SK-N-DZ (cell line): ENCODE measurements at regions not wholly inside any gene's neighbourhood (a gene's known extent, or its start where the extent isn't known, plus 50 kb on each side); places are given as distances from the start of the nearest gene placed in this dataset.

ENCODE experiments used
- DNase-seq: peaks from one replicate; pipeline ENCODE4 v3.0.0-alpha.2; 2015; ENCODE audit warnings: low spot score

GRCh38 chr3:147846854-147847478 is 437.8 kb downstream of the ZIC1 start:
- no peak for DNase-seq

- no peak for DNase-seq
These were observed 441.9 kb downstream of the ZIC1 start for GRCh38 chr3:147851062-147851461.

GRCh38 chr3:147854542-147854941 is 445.4 kb downstream of the ZIC1 start:
- no peak for DNase-seq

- DNase-seq, result no peak
These were observed 455.7 kb downstream of the ZIC1 start for GRCh38 chr3:147864754-147865354.

GRCh38 chr3:147866561-147866960 is 457.4 kb downstream of the ZIC1 start:
- no peak for DNase-seq

- DNase-seq, result no peak
These were observed 463.4 kb downstream of the ZIC1 start for GRCh38 chr3:147872568-147872967.

GRCh38 chr3:147875498-147875897 is 466.3 kb downstream of the ZIC1 start:
- no peak for DNase-seq

- no peak for DNase-seq
These were observed 472.8 kb downstream of the ZIC1 start for GRCh38 chr3:147881933-147882332.

GRCh38 chr3:147886879-147887278 is 477.7 kb downstream of the ZIC1 start:
- DNase-seq, result peak; percentile 5

GRCh38 chr3:147887797-147888196 is 478.6 kb downstream of the ZIC1 start:
- DNase-seq, result no peak

- DNase-seq, result no peak
These were observed 480.9 kb downstream of the ZIC1 start for GRCh38 chr3:147890114-147890513.

GRCh38 chr3:147895509-147895908 is 486.3 kb downstream of the ZIC1 start:
- no peak for DNase-seq

GRCh38 chr3:147900851-147901250 is 491.7 kb downstream of the ZIC1 start:
- no peak for DNase-seq

- no peak for DNase-seq
These were observed 493.9 kb downstream of the ZIC1 start for GRCh38 chr3:147903026-147903425.

GRCh38 chr3:147904421-147904820 is 495.3 kb downstream of the ZIC1 start:
- no peak for DNase-seq

GRCh38 chr3:147906285-147906684 is 497.1 kb downstream of the ZIC1 start:
- no peak for DNase-seq

- no peak for DNase-seq
These were observed 505.4 kb downstream of the ZIC1 start for GRCh38 chr3:147914532-147914931.

GRCh38 chr3:147915057-147915456 is 505.9 kb downstream of the ZIC1 start:
- DNase-seq, result no peak

GRCh38 chr3:147919496-147919895 is 510.3 kb downstream of the ZIC1 start:
- DNase-seq, result no peak

- DNase-seq, result no peak
These were observed 511.9 kb downstream of the ZIC1 start for GRCh38 chr3:147921051-147921450.

GRCh38 chr3:147924755-147925154 is 515.6 kb downstream of the ZIC1 start:
- no peak for DNase-seq

- DNase-seq, result no peak
These were observed 516.1 kb downstream of the ZIC1 start for GRCh38 chr3:147925272-147925671.

- DNase-seq, result no peak
These were observed 521.2 kb downstream of the ZIC1 start for GRCh38 chr3:147930232-147930807.
